Endothelial cell of umbilical vein (primary cell): ENCODE measurements at regions not wholly inside any gene's neighbourhood (a gene's known extent, or its start where the extent isn't known, plus 50 kb on each side); places are given as distances from the start of the nearest gene placed in this dataset.

Experiments used
- BruUV-seq: library from RNA; stranded (reverse); fragments of 400-500 nt; replicated peaks from 2 replicates; lab custom pipeline; 2021; lab: Mats Ljungman, UMichigan
- CTCF ChIA-PET: fragments of 300-600, 350-600 bp; sonication (Branson Sonifier 250); formaldehyde crosslinking; loops from one replicate; lab custom pipeline; 2021; ENCODE audit warnings: antibody characterized with exemption, inconsistent platforms; lab: Charles Lee
- POLR2A ChIA-PET: fragments of 300-600, 350-600 bp; sonication (Branson Sonifier 250); formaldehyde crosslinking; loops from one replicate; lab custom pipeline; 2021; ENCODE audit warnings: antibody characterized with exemption, inconsistent platforms; lab: Charles Lee
- DNase-seq: peaks from one replicate; pipeline ENCODE4 v3.0.0-alpha.2; 2011; ENCODE audit warnings: low read depth, low spot score
- FAIRE-seq: peaks from 2 replicates; lab custom pipeline; 2011; peaks lifted over from hg19 to GRCh38; lab: Jason Lieb, UNC
- H2AFZ ChIP-seq: 2 replicates; pipeline ENCODE4 v1.6.0; 2012; ENCODE audit warnings: low read depth, low read length, control low read depth, inconsistent platforms
- H3K27ac ChIP-seq: 2 replicates; pipeline ENCODE4 v1.5.1; 2011; ENCODE audit warnings: low read depth, mild to moderate bottlenecking, control low read depth, low read length, moderate library complexity; ENCODE audit not compliant: insufficient read depth
- H3K27me3 ChIP-seq, 2 experiments: 2 replicates each; pipeline versions ENCODE4 v1.6.0 to v1.6.1; 2011; ENCODE audit warnings: low read length in 2 of 2, mixed read lengths in 1 of 2; ENCODE audit not compliant: control insufficient read depth in 2 of 2, insufficient read depth in 2 of 2
- H3K36me3 ChIP-seq, 2 experiments: 2 replicates in 1 of 2; 3 replicates in 1 of 2; pipeline ENCODE4 v1.5.1; 2011; ENCODE audit warnings: low read length in 2 of 2, mild to moderate bottlenecking in 1 of 2, moderate library complexity in 1 of 2; ENCODE audit not compliant: control insufficient read depth in 2 of 2, insufficient read depth in 2 of 2; ENCODE audit errors: extremely low read depth in 1 of 2
- H3K4me1 ChIP-seq: 3 replicates; pipeline ENCODE4 v1.5.1; 2011; ENCODE audit warnings: mild to moderate bottlenecking, low read length; ENCODE audit not compliant: control insufficient read depth, insufficient read depth; ENCODE audit errors: extremely low read depth
- H3K4me2 ChIP-seq: 2 replicates; pipeline ENCODE4 v1.6.1; 2011; ENCODE audit warnings: low read length, control low read depth, mixed read lengths; ENCODE audit not compliant: insufficient read depth
- H3K4me3 ChIP-seq, 3 experiments: fragments of 200-600 bp in 1 of 3; sonication (generic), shearing (Covaris generic) in 1 of 3; replicated peaks in 1 of 3; 2 replicates each; pipeline ENCODE4 v1.5.1; 2011 to 2016; ENCODE audit warnings: control low read depth in 3 of 3, low read length in 3 of 3, mild to moderate bottlenecking in 2 of 3, inconsistent platforms in 1 of 3, low read depth in 1 of 3, moderate library complexity in 1 of 3; ENCODE audit not compliant: insufficient read depth in 1 of 3
- H3K79me2 ChIP-seq: 2 replicates; pipeline ENCODE4 v1.6.0; 2012; ENCODE audit warnings: low read length, inconsistent platforms; ENCODE audit not compliant: control insufficient read depth, insufficient read depth
- H3K9ac ChIP-seq: replicated peaks from 2 replicates; pipeline ENCODE3; 2011; ENCODE audit warnings: low read length, control low read depth; ENCODE audit not compliant: insufficient read depth; ENCODE audit errors: extremely low read depth
- H3K9me1 ChIP-seq: replicated peaks from 3 replicates; pipeline ENCODE4 v1.6.0; 2011; ENCODE audit warnings: mild to moderate bottlenecking, low read length; ENCODE audit not compliant: control insufficient read depth, insufficient read depth; ENCODE audit errors: extremely low read depth
- H3K9me3 ChIP-seq: replicated peaks from 2 replicates; pipeline ENCODE4 v1.5.1; 2012; ENCODE audit warnings: low read length, inconsistent platforms; ENCODE audit not compliant: control insufficient read depth, insufficient read depth
- H4K20me1 ChIP-seq: replicated peaks from 2 replicates; pipeline ENCODE3; 2011; ENCODE audit warnings: mild to moderate bottlenecking, low read length; ENCODE audit not compliant: control insufficient read depth, insufficient read depth; ENCODE audit errors: extremely low read depth
- EZH2 ChIP-seq: IDR thresholded peaks from 2 replicates; pipeline ENCODE4 v1.6.1; 2012; ENCODE audit warnings: borderline replicate concordance, low read depth, mild to moderate bottlenecking, moderate library complexity, low read length, inconsistent platforms; ENCODE audit not compliant: severe bottlenecking
- FOS ChIP-seq: IDR thresholded peaks from 2 replicates; pipeline ENCODE4 v1.6.1; 2011; ENCODE audit warnings: mild to moderate bottlenecking, low read length, moderate library complexity, borderline replicate concordance; ENCODE audit not compliant: insufficient read depth
- GATA2 ChIP-seq: IDR thresholded peaks from 2 replicates; pipeline ENCODE4 v1.7.0; 2011; ENCODE audit warnings: low read depth, mild to moderate bottlenecking, moderate library complexity, mixed read lengths, low read length; ENCODE audit not compliant: insufficient read length, insufficient read depth
- JUN ChIP-seq: IDR thresholded peaks from 2 replicates; pipeline ENCODE4 v1.6.1; 2011; ENCODE audit warnings: borderline replicate concordance, low read depth; ENCODE audit not compliant: insufficient read length, insufficient read depth
- MYC ChIP-seq: IDR thresholded peaks from one replicate; pipeline ENCODE4 v1.6.1; 2011; ENCODE audit warnings: mild to moderate bottlenecking, low read depth, low read length
- POLR2A ChIP-seq: IDR thresholded peaks from 2 replicates; pipeline ENCODE4 v1.6.1; 2012; ENCODE audit warnings: low read depth, mild to moderate bottlenecking, control low read depth, low read length
- POLR2AphosphoS5 ChIP-seq: IDR thresholded peaks from 2 replicates; pipeline ENCODE4 v1.6.1; 2012; ENCODE audit warnings: low read depth, mild to moderate bottlenecking, control low read depth, low read length, moderate library complexity; ENCODE audit not compliant: insufficient read depth
- dilution Hi-C: fragments of 300-500 bp; cut with MboI; formaldehyde crosslinking; loops from one replicate; pipeline ENCODE4 v1.15.0; 2019; ENCODE audit warnings: low sequenced_read_pairs; ENCODE audit not compliant: extremely low pct_ligation_motif_present
- intact Hi-C: fragments of 100-400 bp; cut with micrococcal nuclease; formaldehyde crosslinking; loops from one replicate; pipeline ENCODE4 v1.10.0; 2022
- TF ChIP-seq, protein P1 (sequence below), 2 donors: IDR thresholded peaks; 1 replicate in 1 of 2; 2 replicates in 1 of 2; pipeline ENCODE4 v1.5.1; 2011; ENCODE audit warnings: low read length in 2 of 2, mild to moderate bottlenecking in 2 of 2, moderate library complexity in 2 of 2, control low read depth in 1 of 2, inconsistent platforms in 1 of 2, low read depth in 1 of 2; ENCODE audit not compliant: insufficient read depth in 1 of 2; ENCODE audit errors: extremely low read depth in 1 of 2
- TF ChIP-seq, protein P2 (sequence below): IDR thresholded peaks from 2 replicates; pipeline ENCODE4 v1.6.1; 2011; ENCODE audit not compliant: insufficient read depth, insufficient read length

DNA sequence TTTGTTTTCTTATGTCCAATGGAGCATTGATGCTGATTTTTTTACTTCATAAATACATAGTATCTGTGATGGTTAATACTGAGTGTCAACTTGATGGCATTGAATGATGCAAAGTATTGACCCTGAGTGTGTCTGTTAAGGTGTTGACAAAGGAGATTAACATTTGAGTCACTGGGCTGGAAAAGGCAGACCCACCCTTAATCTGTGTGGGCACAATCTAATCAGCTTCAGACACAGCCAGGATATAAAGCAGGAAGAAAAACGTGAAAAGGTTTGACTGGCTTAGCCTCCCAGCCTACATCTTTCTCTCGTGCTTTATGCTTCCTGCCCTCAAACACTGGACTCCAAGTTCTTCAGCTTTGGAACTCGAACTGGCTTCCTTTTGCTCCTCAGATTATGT is 230.6 kb upstream of the SPRY1 start:
- H3K9me1 ChIP-seq, result no peaks in the 10 kb centered on the region
- ChIA-PET CTCF (interaction anchor here (0.9 to 1.5 kb wide), 2 partner anchors 9 to 40 kb away, joined by 3 to 5 read pairs; no protein-coding TSS in a partner anchor), POLR2A (no interaction called here)
- no peaks in the 10 kb centered on the region for H3K36me3 ChIP-seq
- no peaks in the 10 kb centered on the region for H4K20me1 ChIP-seq
- no peak overlapping the region for H3K4me3 ChIP-seq
- H3K4me2 ChIP-seq, result no peak overlapping the region
- no TSS peak for BruUV-seq
- dilution Hi-C loops (no loop called here), intact Hi-C loops (no loop called here)
- no peak overlapping the region for H3K27ac ChIP-seq
- DNase-seq, result no peak
- no peaks in the 10 kb centered on the region for H3K79me2 ChIP-seq
- no peaks in the 10 kb centered on the region for H3K27me3 ChIP-seq
- no peak for FAIRE-seq
- H3K4me1 ChIP-seq, result no peaks in the 10 kb centered on the region
- H2AFZ ChIP-seq, result no peak overlapping the region
- TF ChIP-seq MYC, result no peak
- TF ChIP-seq POLR2AphosphoS5, result no peak
- TF ChIP-seq, protein P1, sequence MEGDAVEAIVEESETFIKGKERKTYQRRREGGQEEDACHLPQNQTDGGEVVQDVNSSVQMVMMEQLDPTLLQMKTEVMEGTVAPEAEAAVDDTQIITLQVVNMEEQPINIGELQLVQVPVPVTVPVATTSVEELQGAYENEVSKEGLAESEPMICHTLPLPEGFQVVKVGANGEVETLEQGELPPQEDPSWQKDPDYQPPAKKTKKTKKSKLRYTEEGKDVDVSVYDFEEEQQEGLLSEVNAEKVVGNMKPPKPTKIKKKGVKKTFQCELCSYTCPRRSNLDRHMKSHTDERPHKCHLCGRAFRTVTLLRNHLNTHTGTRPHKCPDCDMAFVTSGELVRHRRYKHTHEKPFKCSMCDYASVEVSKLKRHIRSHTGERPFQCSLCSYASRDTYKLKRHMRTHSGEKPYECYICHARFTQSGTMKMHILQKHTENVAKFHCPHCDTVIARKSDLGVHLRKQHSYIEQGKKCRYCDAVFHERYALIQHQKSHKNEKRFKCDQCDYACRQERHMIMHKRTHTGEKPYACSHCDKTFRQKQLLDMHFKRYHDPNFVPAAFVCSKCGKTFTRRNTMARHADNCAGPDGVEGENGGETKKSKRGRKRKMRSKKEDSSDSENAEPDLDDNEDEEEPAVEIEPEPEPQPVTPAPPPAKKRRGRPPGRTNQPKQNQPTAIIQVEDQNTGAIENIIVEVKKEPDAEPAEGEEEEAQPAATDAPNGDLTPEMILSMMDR (IDR thresholded peaks at IDR 0.05; ENCODE audit: extremely low read depth in 1 of 2, insufficient read depth in 1 of 2, low read depth in 1 of 2, low read length in 2 of 2), result no peak
- no peak for TF ChIP-seq GATA2
- no peak for TF ChIP-seq EZH2
- TF ChIP-seq, protein P2, sequence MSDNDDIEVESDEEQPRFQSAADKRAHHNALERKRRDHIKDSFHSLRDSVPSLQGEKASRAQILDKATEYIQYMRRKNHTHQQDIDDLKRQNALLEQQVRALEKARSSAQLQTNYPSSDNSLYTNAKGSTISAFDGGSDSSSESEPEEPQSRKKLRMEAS, result no peak
- TF ChIP-seq FOS, result no peak
- TF ChIP-seq JUN, result no peak
- no peak for TF ChIP-seq POLR2A
- no peaks in the 10 kb centered on the region for H3K9me3 ChIP-seq
- no peak overlapping the region for H3K9ac ChIP-seq
